HG02852 (cell line): ENCODE measurements at regions not wholly inside any gene's neighbourhood (a gene's known extent, or its start where the extent isn't known, plus 50 kb on each side); places are given as distances from the start of the nearest gene placed in this dataset.
"Not testable (repeated sequence)": the region's sequence is repeated elsewhere in the genome, so short reads cannot be mapped to it uniquely, and the experiment has no call there.

ENCODE experiments used
- ATAC-seq: cut with Tn5 transposase; IDR thresholded peaks from one replicate; pipeline ENCODE4 v1.9.1; 2021; ENCODE audit warnings: mild to moderate bottlenecking, moderate library complexity; ENCODE audit not compliant: unreplicated experiment

DNA sequence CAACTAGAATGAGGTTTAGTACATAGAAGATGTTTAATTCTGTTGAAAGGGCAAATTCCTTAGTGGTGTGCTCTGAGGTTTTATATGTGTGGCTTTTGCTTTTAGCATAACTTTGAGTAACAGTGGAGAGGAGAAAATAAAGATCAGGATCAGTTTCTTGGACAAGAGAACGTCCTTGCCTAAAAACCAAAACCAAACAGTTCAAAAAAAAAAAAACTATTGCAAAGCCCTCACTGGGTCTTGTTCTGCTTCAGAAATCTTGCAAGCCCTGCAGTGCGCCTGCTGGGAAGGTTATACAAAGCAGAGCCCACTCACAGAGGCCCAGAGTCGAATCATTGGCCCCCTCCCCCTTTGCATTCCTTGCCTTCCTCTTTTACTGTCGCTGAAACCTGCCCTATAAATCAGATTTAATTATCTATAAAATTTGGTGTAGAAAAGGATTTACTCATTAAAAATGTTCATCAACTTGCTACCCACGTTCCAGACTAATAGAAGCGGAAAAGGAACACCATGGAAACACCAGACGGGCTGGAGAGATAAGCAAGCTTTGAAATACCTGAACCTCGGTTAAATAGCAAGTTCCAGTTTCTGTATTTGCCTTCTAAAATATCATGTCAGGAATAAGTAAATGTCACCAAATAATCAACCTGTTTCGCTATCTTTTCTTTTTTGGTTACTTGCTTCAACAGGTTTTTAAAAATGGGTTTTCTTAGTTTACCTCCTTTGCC, 201.6 kb upstream of the PTBP2 start:
- no peak for ATAC-seq

DNA sequence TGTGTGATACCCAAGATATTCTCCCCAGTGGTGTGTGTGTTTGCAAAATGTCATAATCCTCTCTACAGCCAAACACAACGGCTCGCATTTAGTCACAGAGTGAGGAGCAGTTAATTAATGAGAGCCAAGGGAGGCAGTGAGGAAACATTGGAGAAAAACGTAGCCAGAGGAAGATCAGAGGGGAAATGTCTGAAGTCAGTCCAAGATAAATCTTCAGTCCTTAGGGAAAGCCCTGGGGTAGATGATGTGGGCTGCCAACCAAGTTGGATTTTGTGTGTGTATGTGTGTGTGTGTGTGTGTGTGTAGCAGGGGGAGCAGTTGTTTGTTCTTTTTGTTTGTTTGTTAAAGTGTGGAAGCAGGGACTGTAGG, 201.0 kb upstream of the PTBP2 start:
- ATAC-seq = no peak

GRCh38 chr1:96521010-96521409, 200.6 kb upstream of the PTBP2 start:
- ATAC-seq = no peak

DNA sequence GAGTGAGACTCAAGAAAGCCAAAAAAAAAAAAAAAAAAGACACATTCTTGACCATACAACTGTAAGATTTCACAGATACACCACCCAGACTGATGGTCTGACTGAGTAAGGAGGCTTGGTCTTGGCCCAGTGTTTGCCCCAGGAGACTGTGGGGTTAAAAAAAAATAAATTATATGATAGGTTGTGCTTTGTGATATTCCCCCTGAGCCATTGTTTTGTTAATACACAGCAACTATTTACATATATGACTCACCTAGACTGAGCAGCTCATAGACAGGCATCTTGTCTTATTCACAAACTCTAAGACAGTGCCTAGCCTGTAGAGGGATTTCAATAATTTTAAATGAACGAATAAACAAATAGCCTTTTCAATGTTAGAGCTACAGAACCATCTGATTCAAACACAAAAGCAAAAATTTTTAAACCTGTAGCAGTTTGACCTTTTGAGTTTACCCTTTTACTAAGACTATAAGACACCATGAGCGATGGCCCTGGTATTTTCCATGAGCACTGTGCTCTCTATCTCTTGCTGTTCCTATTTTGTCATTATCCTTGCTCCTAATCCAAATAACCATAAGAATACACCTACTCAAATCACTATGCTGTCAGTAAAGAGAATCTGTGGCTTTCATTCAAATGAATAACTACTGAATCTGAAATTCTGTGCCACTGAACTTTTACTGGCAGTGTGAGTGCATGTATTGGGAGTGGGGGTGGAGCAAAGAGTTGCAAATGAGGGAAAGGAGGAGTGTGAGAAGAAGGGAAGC, 199.4 kb upstream of the PTBP2 start:
- no peak for ATAC-seq

DNA sequence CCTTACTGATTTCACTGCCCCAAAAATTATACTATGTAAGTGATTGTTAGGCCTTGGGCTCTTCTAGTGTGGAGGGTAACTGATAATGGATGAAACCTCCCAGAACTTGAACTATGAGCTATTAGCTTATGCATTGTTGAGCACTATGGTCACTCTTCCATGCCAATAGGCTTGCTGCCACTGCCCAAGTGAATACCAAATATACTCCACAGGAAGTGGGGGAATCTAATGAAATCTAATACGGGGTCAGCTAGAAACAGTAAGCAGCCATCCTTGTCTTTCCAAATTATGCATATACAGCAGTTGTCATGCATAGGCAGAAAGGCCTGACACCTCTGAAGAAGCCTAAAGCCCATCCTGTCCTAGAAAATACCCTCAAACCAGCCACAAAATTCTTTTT, 198.7 kb upstream of the PTBP2 start:
- ATAC-seq = no peak

DNA sequence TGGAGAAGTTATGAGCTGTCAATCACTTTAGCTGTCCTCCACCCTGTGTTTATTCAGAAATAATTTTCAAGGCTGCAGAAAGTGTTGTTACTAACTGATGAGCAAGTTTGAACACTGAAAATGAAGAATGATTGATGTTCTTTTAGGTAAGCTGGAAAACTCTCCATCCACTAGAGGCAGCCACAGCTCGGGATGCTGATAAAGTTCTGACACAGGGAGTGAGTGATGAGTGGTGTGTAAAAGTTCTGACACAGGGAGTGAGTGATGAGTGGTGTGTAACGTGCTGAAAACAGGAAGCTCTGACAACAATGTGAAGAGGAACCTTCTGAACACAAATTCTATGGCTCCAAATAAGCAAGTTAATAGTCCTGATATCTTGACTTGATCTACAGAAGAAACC, 197.5 kb upstream of the PTBP2 start:
- ATAC-seq = no peak

DNA sequence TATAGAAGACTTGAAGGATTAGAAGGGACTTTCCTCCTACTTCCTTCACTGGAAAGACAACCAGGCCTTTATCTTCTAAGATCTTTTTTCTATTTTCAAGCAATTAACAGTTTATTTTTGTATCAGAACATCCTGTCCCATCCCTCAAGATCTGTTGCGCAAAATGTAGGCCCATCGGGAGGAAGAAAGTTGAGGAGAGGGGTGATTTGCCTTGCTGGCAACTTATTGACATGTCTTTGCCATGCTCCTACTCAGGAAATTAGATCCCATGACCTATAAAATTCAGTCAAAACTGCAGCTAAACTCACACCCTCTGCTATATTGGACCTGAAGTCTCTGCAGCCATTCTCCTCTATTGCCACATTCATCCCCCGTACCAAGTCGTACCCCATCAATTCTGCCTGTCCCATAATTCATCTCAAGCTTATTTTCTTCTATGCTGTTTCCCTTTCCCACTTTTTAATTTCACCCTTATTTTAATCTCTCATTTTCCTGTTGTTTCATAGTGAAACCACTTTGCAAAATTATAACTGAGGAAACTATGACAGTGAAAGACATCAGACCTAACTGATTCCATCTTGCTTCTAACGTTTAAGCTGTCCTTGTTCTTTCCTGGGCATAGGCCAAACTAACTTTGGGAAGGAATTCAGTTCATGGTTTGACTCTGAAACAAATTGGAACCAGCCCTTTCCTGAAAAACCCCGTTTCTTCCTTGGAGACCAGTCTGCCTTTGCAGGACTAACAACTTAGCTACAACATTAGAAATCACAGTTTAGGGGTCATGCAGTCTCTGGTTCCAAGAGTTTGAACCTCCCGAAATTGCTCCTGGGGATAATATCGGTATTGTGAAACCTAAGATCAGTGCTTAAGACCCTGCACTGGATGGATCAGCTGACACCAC, 195.7 kb upstream of the PTBP2 start:
- no peak for ATAC-seq

- ATAC-seq = not testable (repeated sequence)
Observed at GRCh38 chr1:96528672-96529071, 192.9 kb upstream of the PTBP2 start.

DNA sequence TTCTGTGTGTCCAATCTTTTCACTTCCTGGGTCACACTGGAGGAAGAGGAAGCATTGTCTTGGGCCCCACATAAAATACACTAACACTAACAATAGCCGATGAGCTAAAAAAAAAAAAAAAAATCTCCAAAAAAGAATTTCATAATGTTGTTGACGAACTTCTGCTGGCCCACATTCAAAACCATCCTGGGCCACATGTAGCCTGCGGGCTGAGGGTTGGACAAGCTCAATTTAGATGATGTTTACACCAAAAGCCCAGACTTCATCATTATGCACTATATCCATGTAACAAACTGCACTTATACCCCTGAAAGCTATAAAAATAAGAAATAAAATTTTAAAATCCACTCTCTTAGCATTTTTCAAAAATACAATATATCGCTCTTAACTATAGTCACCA, 187.8 kb upstream of the PTBP2 start:
- no peak for ATAC-seq

DNA sequence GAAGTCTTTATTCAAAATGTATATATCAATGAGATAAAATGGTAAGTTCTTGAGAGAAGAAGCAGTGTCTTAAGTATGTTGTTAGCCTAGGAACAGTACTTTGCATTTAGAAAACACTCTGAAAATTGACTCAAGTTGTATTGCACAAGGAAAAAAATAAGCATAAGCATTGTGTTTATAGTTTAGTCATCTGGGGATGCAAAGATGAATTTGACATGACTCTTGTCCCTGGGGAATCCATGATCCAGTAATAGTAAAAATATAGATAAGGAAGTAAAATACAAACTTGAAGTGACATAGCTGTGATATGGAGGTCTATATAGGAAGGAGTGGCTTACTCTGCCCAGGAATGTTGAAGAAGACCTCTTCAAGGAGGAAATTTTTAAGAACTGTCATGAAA, 185.0 kb upstream of the PTBP2 start:
- no peak for ATAC-seq

- no peak for ATAC-seq
Observed at GRCh38 chr1:96538111-96538641, 183.4 kb upstream of the PTBP2 start.

DNA sequence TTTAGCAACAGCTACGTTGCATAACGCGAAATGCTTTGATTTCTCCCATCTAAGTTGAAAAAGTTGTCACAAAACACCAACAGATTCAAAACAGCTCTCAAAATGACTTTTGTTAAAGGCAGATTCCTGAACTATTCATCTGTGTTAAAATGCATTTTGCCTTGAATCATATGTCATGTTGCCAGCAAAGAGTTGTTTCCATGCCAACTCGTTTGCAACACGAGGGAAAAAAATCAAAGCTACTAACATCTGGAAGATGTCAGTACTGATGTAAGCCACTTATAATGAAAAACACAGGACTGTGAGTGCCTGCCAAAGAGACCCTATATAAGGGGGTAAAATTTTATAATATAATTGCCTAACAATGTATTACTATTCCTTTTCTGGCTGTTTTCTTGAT, 182.7 kb upstream of the PTBP2 start:
- no peak for ATAC-seq

DNA sequence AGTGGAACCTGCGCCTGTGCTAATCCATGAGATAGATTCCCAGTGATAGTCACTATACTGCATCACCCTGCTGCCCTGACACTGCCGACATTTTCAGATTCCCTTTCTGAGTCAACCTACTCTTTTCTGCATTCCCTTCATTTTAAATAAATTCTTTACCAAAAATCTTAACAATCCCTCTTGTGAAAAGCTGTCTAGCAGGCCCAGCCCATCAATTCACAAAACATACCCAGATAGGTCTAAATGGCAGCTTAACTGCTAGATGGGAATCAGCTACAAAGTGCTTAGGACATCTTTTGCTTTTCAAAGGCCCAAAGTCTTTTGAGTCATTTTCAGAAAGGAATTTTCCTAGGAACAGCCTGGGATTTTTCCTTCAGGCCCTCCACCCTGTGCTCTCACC, 180.1 kb upstream of the PTBP2 start:
- no peak for ATAC-seq

DNA sequence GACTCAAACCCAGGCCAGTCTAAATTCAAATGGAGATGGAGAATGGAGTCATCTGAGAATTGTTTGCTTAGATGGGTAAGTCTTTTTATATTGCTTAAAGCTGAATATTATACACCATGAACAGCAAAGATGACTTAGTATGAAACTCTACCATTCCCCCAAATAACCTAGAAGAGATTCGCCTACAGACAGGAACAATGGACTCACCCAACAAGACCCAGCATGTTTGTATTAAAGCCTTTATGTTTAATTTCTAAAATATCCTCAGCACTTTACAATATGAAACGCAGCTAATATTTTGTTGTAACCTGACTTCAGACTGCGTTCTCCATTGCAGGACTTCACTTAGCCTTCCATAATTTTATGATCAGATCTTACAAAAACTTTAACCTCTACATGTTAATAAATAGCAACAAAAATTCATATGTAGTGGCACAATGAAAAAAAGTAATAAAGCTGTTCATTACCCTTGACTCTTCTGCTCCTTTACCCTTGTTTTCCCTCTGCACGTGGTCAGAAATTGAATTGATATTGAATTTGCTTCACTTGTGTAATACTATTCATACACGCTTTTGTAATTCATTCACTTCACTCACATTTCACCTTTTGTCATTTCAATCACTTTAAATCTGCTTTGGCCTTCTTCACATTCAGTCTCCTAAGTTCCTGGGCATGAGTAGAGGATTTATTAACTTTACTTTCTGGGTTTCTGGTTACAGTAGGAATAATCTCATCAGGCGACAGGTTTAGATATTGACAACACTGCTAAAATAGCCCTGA, 177.3 kb upstream of the PTBP2 start:
- no peak for ATAC-seq

- no peak for ATAC-seq
Observed at GRCh38 chr1:96544831-96545221, 176.8 kb upstream of the PTBP2 start.

DNA sequence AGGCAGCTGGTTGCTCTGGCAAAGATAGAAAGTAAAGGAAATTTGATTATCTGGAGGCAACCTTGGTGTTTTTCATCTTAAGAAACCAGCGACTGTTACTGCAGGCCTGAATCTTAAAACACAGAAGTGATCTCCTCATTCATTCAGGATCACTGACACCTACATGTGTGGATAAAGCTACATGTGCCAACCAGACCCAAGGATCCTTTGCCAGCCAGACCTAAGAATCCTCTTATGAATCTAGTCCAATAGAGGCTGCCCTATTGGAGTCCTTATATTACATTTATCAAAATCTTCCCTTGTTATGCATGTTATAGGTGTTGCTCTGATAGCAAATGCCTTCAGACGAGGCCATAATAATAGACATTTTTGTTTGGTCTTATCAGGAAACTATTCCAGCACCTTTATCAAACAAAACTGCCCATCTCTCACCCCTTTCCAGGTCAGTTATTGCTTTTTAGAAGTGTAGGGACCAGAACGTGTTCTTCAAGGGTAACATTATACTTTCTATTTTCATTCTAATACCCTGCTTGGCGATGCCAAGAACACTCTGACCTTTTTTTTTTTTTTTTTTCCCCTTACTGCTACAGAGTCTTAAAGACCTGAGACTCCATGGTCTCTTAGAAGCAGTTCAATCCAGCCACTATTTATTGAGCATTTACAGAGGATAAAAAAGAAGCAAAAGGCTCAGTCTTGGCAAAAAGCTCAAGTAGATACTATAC, 175.5 kb upstream of the PTBP2 start:
- no peak for ATAC-seq

DNA sequence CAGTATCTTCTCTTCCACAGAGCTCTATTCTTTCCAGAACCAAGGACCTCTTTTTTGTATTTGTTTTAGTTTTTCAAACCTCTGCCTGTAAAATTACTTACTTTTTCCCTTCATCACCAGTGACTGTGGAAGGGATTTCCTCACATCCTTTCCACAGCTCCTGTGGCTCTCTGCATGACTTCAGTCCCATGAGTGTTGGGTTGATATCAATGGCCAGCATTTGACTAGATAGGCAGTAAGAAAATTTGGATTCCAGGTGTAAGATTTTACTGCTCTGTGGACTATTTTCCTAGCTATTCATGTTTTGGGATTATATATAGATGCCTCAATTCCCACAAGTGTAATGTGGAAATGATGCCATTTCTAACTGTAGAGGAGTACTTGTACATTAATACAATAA, 171.5 kb upstream of the PTBP2 start:
- ATAC-seq = no peak

DNA sequence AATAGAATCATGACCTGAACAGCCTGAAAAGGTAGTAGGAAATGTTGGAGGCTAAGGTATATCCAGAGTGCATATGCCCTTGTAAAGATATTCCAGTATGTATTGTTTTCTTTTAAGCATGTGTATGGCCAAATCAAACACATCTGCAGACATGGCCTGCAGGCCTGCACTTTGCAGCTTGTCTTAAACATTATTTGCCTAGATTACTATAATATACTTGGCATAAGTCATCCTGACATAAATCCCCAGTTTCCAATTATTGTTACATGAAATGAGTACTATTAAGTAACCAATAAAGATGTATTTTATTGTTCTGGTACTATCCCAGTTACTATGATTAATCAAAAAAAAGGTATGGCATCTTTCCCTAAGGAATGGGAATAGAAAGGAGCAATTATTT, 169.1 kb upstream of the PTBP2 start:
- no peak for ATAC-seq

- ATAC-seq = no peak
Observed at GRCh38 chr1:96553811-96554210, 167.8 kb upstream of the PTBP2 start.

DNA sequence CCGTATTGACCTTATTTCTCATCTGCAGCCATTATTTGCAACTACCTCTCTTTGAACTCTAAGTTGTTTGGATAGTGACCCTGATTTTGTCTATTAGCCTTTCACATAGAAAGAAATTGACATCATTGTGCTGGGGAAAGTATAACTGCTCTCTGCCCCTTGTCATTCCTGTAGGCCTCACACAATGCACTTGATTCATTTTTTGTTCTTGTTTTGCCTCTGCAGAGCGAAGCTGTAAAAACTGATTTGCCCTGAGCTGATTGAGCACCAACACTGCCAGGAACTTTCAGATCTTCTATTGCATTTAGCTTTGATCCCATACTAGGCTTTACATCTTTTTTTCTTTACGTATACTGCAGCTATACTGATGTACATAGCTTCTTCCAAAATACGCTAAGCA, 167.2 kb upstream of the PTBP2 start:
- no peak for ATAC-seq
